HG02943 (cell line): ENCODE measurements at regions not wholly inside any gene's neighbourhood (a gene's known extent, or its start where the extent isn't known, plus 50 kb on each side); places are given as distances from the start of the nearest gene placed in this dataset.
"Not testable (repeated sequence)": the region's sequence is repeated elsewhere in the genome, so short reads cannot be mapped to it uniquely, and the experiment has no call there.

Experiments
- ATAC-seq: cut with Tn5 transposase; IDR thresholded peaks from one replicate; pipeline ENCODE4 v1.9.1; 2021; ENCODE audit warnings: mild to moderate bottlenecking, low read depth, moderate library complexity; ENCODE audit not compliant: unreplicated experiment

- no peak for ATAC-seq
These were observed 91.3 kb upstream of the ABI1 start for GRCh38 chr10:26952094-26952493.

- no peak for ATAC-seq
These were observed 90.9 kb upstream of the ABI1 start for GRCh38 chr10:26951650-26952049.

GRCh38 chr10:26950934-26951333 is 90.2 kb upstream of the ABI1 start:
- ATAC-seq, result peak; percentile 66

GRCh38 chr10:26946102-26946811 is 85.5 kb upstream of the ABI1 start:
- ATAC-seq, result no peak

- no peak for ATAC-seq
These were observed 83.6 kb upstream of the ABI1 start for GRCh38 chr10:26944261-26944882.

- ATAC-seq, result no peak
These were observed 79.2 kb upstream of the ABI1 start for GRCh38 chr10:26939962-26940354.

- ATAC-seq, result no peak
These were observed 78.7 kb upstream of the ABI1 start for GRCh38 chr10:26939290-26939961.

- no peak for ATAC-seq
These were observed 77.8 kb upstream of the ABI1 start for GRCh38 chr10:26938578-26938977.

GRCh38 chr10:26937371-26937770 is 76.6 kb upstream of the ABI1 start:
- no peak for ATAC-seq

GRCh38 chr10:26934190-26934589 is 73.4 kb upstream of the ABI1 start:
- not testable (repeated sequence) for ATAC-seq

GRCh38 chr10:26932576-26932975 is 71.8 kb upstream of the ABI1 start:
- ATAC-seq, result no peak

GRCh38 chr10:26931223-26931622 is 70.5 kb upstream of the ABI1 start:
- no peak for ATAC-seq

GRCh38 chr10:26922824-26923223 is 62.1 kb upstream of the ABI1 start:
- ATAC-seq, result not testable (repeated sequence)

- not testable (repeated sequence) for ATAC-seq
These were observed 58.5 kb upstream of the ABI1 start for GRCh38 chr10:26919156-26919860.

GRCh38 chr10:26914898-26915297 is 54.1 kb upstream of the ABI1 start:
- ATAC-seq, result no peak

GRCh38 chr10:26911811-26912461 is 51.2 kb upstream of the ABI1 start:
- ATAC-seq, result no peak
